Stimulated activated CD8-positive, alpha-beta memory T cell treated with anti-CD3 and anti-CD28 coated beads, Interleukin-7, amount 100 ng/mL, for 48 hours (primary cell): ENCODE measurements at regions not wholly inside any gene's neighbourhood (a gene's known extent, or its start where the extent isn't known, plus 50 kb on each side); places are given as distances from the start of the nearest gene placed in this dataset.

Experiments
- DNase-seq, 2 donors: peaks; one replicate each; pipeline ENCODE4 v3.0.0-alpha.2; 2020; ENCODE audit warnings: low read depth in 1 of 2; ENCODE audit errors: extremely low read depth in 1 of 2

- no peak for DNase-seq
These were observed 174.1 kb upstream of the SUCLG2 start for GRCh38 chr3:67828486-67829010.

GRCh38 chr3:67821135-67821534, 166.7 kb upstream of the SUCLG2 start:
- DNase-seq, result no peak

- no peak for DNase-seq
These were observed 165.0 kb upstream of the SUCLG2 start for GRCh38 chr3:67819447-67819846.

GRCh38 chr3:67809370-67809935, 155.0 kb upstream of the SUCLG2 start:
- DNase-seq, result no peak

- no peak for DNase-seq
These were observed 154.5 kb upstream of the SUCLG2 start for GRCh38 chr3:67808906-67809305.

GRCh38 chr3:67804578-67804977, 150.2 kb upstream of the SUCLG2 start:
- no peak for DNase-seq

- no peak for DNase-seq
These were observed 149.7 kb upstream of the SUCLG2 start for GRCh38 chr3:67804089-67804488.

- DNase-seq, result no peak
These were observed 144.0 kb upstream of the SUCLG2 start for GRCh38 chr3:67798412-67798811.

- no peak for DNase-seq
These were observed 137.2 kb upstream of the SUCLG2 start for GRCh38 chr3:67791620-67792019.

- DNase-seq, result peak; percentile 17 to 24
These were observed 135.6 kb upstream of the SUCLG2 start for GRCh38 chr3:67790043-67790442.

- DNase-seq, result no peak
These were observed 134.0 kb upstream of the SUCLG2 start for GRCh38 chr3:67788396-67788795.

- DNase-seq, result no peak
These were observed 129.2 kb upstream of the SUCLG2 start for GRCh38 chr3:67783281-67784250.

GRCh38 chr3:67781871-67782270, 127.5 kb upstream of the SUCLG2 start:
- no peak for DNase-seq

- no peak for DNase-seq
These were observed 126.8 kb upstream of the SUCLG2 start for GRCh38 chr3:67781218-67781617.

GRCh38 chr3:67774676-67775075, 120.3 kb upstream of the SUCLG2 start:
- no peak for DNase-seq

- no peak for DNase-seq
These were observed 111.2 kb upstream of the SUCLG2 start for GRCh38 chr3:67765575-67765974.

- DNase-seq, result no peak
These were observed 90.9 kb upstream of the SUCLG2 start for GRCh38 chr3:67745296-67745695.

GRCh38 chr3:67744699-67745098, 90.3 kb upstream of the SUCLG2 start:
- DNase-seq, result no peak

GRCh38 chr3:67739851-67740250, 85.4 kb upstream of the SUCLG2 start:
- no peak for DNase-seq

GRCh38 chr3:67737906-67738865, 83.8 kb upstream of the SUCLG2 start:
- DNase-seq, result no peak

GRCh38 chr3:67737140-67737539, 82.7 kb upstream of the SUCLG2 start:
- DNase-seq, result no peak
